GM19395 (cell line): ENCODE measurements at regions not wholly inside any gene's neighbourhood (a gene's known extent, or its start where the extent isn't known, plus 50 kb on each side); places are given as distances from the start of the nearest gene placed in this dataset.

Experiments used
- ATAC-seq: cut with Tn5 transposase; IDR thresholded peaks from one replicate; pipeline ENCODE4 v1.9.1; 2021; ENCODE audit warnings: mild to moderate bottlenecking, moderate library complexity; ENCODE audit not compliant: unreplicated experiment

- no peak for ATAC-seq
Observed at GRCh38 chr4:71236226-71236625, 102.6 kb upstream of the SLC4A4 start.

- ATAC-seq = no peak
Observed at GRCh38 chr4:71237641-71238040, 101.2 kb upstream of the SLC4A4 start.

DNA sequence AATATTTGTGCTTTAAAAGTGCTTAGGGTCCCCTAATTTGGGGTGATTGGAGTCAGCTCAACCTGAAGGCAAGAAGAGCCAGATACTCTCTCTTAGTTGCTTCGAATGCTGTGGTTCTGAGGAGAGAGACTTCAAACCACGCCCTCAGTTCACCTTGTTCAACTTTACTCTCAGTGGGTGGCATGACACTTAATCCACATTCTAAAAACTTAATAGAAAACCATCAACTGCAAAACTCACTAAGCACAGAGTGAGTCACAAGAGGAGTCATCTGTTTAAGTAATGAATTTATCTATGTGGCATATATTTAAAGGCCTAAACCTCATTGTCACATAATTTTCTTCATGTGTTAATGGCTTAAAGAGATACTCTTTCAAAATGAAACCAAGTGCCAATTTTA is 99.5 kb upstream of the SLC4A4 start:
- no peak for ATAC-seq

GRCh38 chr4:71240094-71240493 is 98.7 kb upstream of the SLC4A4 start:
- ATAC-seq = no peak

GRCh38 chr4:71241501-71242288 is 97.1 kb upstream of the SLC4A4 start:
- no peak for ATAC-seq

DNA sequence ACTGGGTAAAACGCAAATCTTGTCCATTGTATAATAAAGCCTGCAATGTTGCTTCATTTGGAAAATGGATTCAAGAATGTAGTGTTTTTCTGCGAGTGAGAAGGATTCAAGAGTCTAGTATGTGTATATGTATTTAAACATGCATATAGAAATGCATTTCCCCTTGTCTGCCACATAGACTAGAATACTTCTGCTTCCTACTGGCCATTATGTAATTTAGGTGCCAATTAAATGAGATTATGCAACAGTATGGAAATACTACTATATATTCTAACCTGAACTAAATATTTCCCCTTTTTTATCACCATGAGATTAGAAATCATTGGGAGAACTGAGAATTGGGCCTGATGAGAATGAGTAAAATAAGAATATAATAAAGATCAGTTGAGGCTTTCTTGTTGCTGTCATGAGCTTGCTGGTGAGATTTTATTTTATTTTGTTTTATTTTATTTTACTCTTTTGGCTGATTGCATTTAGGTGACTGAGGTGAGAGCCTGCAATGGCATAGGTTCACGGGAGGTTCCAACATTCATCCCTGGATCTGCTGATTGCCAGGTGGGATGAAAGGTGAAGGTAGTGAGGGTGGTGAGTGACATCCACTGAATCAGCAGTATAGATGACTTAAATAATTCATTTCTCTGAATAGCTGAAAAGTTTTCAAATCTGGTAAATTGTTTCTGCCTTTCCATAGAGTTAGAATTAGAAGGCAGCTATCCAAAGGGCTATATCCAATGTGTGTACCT is 95.6 kb upstream of the SLC4A4 start:
- no peak for ATAC-seq

DNA sequence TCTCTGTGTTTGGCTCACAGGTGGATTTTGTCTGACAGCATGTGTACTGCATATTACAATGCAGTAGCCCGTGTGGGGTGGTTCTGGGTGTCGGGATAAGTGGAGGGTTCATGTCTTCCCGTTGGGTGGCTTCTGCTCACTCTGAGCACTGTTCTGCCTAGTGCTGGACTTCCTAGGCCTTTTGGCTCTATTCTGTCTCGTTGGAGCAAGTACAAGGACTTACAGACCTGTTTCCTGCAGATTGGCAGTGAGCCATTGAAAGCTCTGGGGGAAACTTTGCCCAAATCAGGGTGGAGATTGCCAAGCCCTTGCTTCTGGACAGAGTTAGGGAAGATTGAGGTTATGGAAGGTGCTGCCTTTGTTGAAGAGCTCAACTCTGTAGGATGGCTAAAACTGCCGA is 91.1 kb upstream of the SLC4A4 start:
- no peak for ATAC-seq

- ATAC-seq = no peak
Observed at GRCh38 chr4:71251261-71251660, 87.6 kb upstream of the SLC4A4 start.

DNA sequence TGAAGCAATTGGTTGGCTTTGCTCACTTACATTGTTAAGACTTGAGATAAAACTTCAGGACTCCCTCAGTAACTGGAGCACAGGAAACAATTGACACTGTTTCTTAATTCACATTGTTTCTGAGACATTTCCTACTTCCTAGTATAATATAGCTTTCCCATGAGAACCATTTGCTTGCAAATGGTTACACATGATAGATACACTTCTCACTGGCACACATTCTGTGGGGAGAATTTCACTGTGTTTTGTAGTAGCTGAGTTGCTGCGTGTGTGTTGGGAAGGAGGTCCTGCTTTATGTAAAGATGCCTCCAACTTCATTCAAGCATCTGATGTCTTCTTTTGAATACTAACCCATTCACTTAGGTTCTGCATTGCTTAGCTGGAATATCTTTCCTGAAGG is 85.3 kb upstream of the SLC4A4 start:
- no peak for ATAC-seq

GRCh38 chr4:71254451-71255012 is 84.3 kb upstream of the SLC4A4 start:
- ATAC-seq = no peak

DNA sequence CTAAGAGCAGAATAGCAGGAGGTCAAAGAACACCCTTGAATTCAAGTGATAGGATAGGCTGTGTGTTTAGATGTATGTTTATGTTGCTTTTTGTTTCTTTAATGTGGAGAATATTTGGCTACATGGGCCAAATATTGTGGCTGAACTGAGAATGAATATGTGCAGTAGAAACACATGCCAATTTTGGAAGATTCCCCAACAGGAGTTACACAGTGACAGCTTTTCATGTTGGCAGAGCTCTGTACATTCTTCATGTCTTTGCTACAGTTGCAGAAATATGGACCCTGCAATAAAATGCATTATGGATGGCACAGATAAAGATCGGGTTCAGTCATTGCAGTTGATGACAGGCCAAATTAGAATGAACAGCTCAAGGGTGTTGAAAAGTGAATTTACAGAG is 82.8 kb upstream of the SLC4A4 start:
- ATAC-seq = no peak

- ATAC-seq = no peak
Observed at GRCh38 chr4:71257761-71258160, 81.1 kb upstream of the SLC4A4 start.

GRCh38 chr4:71258323-71258722 is 80.5 kb upstream of the SLC4A4 start:
- no peak for ATAC-seq

DNA sequence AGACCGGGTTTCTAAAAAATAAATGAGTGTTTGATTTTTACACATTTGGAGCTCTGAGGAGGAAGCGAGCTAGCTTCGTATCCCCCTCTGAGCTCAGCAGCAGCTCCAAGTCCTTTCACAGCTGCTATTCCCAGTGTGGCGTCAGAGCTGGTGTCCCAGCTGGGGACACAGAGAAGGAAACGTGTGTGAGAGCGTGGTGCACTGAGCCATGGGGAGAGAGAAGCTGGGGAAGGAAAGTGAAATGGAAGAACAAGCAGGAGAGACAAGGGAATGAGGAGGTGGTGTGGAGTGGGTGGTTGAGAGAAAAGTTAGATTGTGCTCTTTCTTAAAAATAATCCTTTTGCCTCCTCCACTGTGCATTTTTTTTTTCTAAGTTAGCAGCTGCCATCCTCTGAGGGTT is 79.5 kb upstream of the SLC4A4 start:
- no peak for ATAC-seq

DNA sequence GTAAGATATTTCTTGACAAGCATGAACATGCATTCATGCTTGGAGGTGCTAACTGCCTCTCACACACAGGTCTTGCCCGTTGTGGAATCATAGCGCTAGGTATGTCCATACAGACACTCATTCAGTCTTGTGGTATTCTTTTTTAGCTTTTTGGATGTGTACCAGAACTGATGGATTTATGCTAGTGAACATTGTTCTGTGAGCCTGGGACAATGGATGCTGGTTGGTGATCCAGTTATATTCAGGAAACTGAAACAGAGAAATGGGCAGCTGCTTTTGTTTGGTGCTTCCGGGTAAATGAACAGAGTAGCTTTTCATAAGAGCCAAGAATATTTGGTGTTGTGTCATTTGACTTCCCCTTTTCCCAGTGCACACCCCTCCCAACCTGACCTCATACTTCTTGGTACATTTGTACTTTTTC is 78.9 kb upstream of the SLC4A4 start:
- no peak for ATAC-seq

DNA sequence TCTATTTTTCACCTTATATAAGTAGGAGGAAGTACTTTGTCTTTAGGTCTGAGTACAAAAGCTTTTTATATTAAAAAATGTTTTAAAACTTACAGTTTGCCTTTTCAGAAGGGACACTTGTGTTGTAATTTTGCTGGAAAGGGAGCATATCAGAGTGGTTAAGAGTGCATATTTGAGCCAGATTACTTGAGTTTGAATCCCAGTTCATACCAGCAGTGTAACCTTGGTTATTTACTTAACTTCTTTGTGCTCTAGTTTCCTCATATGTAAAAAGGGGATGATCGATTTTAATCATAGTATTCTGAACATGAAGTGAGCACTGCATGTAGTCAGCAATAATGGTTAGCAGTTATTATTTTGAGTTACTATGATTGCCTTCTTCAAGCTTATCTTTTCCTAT is 78.3 kb upstream of the SLC4A4 start:
- ATAC-seq = no peak

GRCh38 chr4:71261001-71261400 is 77.8 kb upstream of the SLC4A4 start:
- no peak for ATAC-seq

DNA sequence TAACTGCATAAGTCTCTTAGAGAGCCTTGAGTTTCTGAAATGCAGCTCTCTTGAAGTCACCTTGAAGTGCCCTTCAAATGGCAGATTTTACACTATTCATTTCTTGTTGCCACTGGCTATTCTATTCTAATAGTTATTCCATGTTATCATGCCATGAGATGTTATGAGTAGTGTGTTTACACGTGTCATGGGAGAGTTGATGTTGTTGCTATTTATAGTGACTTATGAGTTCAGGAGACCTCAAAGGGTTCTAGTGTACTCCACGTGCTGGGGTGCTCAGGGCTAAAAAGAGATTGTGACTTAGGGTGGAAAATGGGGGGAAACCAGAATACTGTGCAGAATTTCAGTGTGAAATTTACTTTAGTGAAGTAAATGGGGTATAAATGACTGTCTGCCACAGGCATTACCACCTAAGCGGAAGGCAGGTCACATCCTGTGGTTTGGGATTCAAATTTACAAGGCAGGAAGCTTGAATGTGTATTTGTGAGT is 77.1 kb upstream of the SLC4A4 start:
- no peak for ATAC-seq

DNA sequence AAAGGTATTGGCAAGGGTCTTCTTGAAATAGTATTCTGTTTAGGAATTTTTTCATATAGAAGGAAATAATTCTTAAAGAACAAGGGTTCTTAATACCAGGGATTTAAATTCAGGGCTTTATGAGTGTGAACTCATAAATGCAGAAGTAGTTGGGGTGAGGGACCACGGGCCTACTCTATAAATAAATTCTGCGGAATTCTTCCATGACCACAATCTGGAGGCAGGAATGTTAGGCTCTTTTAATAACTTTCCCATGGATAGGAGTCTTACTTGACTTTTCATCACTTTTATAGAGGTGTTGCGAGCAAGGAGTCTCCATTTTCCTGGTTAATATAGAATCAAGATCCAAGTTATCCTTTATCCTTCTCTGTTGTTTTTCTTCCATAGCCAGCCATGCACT is 76.7 kb upstream of the SLC4A4 start:
- ATAC-seq = no peak

DNA sequence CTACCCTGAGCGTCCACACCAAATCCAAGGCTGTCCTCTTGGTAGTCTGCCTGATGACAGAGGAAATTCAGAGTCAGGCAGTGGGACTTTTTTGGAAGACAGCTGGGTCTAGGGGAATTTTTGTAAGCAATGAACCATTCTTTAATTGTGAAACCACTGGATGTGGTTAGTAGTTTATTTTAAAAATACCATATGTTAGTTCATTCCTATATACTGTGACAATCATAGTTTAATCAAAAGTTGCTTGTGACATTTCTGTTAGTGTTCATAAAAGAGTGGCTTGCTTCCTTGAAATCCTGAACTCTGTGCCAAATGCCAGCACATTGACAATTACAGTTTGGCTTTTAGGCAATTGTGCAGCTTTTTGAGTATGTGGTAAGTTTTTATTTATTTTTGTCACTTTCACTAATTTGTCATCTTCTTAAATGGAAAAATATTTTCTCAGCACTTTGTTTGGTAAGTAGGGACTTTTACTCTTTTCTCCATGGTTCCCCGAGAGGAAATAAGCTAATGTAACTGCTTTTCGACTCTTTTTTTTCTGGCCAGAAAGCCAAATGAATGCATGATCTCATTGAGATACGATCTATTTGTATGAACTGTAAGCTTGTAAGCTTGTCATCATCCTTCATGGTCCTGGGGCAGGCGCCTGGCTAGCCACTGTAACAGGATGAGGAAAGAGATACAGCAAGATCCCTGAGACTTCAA is 72.6 kb upstream of the SLC4A4 start:
- no peak for ATAC-seq

GRCh38 chr4:71267244-71267643 is 71.6 kb upstream of the SLC4A4 start:
- no peak for ATAC-seq
